HepG2 (cell line): ENCODE measurements at regions not wholly inside any gene's neighbourhood (a gene's known extent, or its start where the extent isn't known, plus 50 kb on each side); places are given as distances from the start of the nearest gene placed in this dataset.

Experiments
- ATAC-seq: fragments of 200-7000 bp; cut with Tn5 transposase; 3 replicates; pipeline ENCODE4 v1.9.1; 2020; ENCODE audit warnings: mild to moderate bottlenecking, moderate library complexity
- BruUV-seq: library from RNA; stranded (reverse); fragments of 400-500 nt; replicated peaks from 2 replicates; lab custom pipeline; 2021; lab: Mats Ljungman, UMichigan
- CTCF ChIA-PET: fragments of 300-600 bp; formaldehyde crosslinking; extraction: SDS; loops from one replicate; lab custom pipeline; 2021; ENCODE audit warnings: low total read pairs, inconsistent platforms, low intra/inter-chr PET ratio; lab: Yijun Ruan, JAX
- POLR2A ChIA-PET: fragments of 350-600 bp; sonication (Branson Sonifier 250); formaldehyde crosslinking; loops from one replicate; lab custom pipeline; 2020; ENCODE audit warnings: antibody characterized with exemption, inconsistent platforms; lab: Yijun Ruan, JAX
- DNase-seq: peaks from one replicate; pipeline ENCODE4 v3.0.0-alpha.2; 2015; ENCODE audit warnings: low spot score
- FAIRE-seq: peaks from 3 replicates; lab custom pipeline; 2011; peaks lifted over from hg19 to GRCh38; lab: Jason Lieb, UNC
- H2AFZ ChIP-seq: one replicate; pipeline ENCODE4 v1.6.1; 2011; ENCODE audit warnings: low read length, inconsistent platforms
- H3K27ac ChIP-seq: fragments of 300-600 bp; 3 replicates; pipeline ENCODE4 v1.8.0; 2011; ENCODE audit warnings: mixed run types, mild to moderate bottlenecking, mixed read lengths, low read length, inconsistent platforms; ENCODE audit not compliant: insufficient read depth; ENCODE audit errors: extremely low read length
- H3K27me3 ChIP-seq, 2 experiments: fragments of 200-600 bp in 1 of 2; 2 replicates in 1 of 2; 3 replicates in 1 of 2; pipeline versions ENCODE4 v1.6.0 to v1.8.0; 2011; ENCODE audit warnings: low read length in 2 of 2, mild to moderate bottlenecking in 2 of 2, moderate library complexity in 2 of 2, inconsistent platforms in 1 of 2; ENCODE audit not compliant: insufficient read depth in 2 of 2, control insufficient read depth in 1 of 2
- H3K36me3 ChIP-seq, 2 experiments: fragments of 200-600 bp in 1 of 2; replicated peaks in 1 of 2; 2 replicates in 1 of 2; 3 replicates in 1 of 2; pipeline versions ENCODE4 v1.5.1 to v1.8.0; 2011; ENCODE audit warnings: low read length in 2 of 2, inconsistent platforms in 1 of 2; ENCODE audit not compliant: insufficient read depth in 2 of 2, control insufficient read depth in 1 of 2
- H3K4me1 ChIP-seq: 2 replicates; pipeline ENCODE4 v1.5.1; 2012; ENCODE audit warnings: low read length, inconsistent platforms; ENCODE audit not compliant: insufficient read depth
- H3K4me2 ChIP-seq: 2 replicates; pipeline ENCODE4 v1.6.0; 2011; ENCODE audit warnings: low read depth, low read length, inconsistent platforms
- H3K4me3 ChIP-seq, 3 experiments: fragments of 200-600 bp in 1 of 3; sonication (generic), shearing (Covaris generic) in 1 of 3; replicated peaks in 1 of 3; 2 replicates each; pipeline ENCODE4 v1.5.1; 2011 to 2016; ENCODE audit warnings: low read length in 3 of 3, inconsistent platforms in 2 of 3, low read depth in 2 of 3, mild to moderate bottlenecking in 2 of 3, control low read depth in 1 of 3, mixed read lengths in 1 of 3; ENCODE audit not compliant: insufficient read depth in 1 of 3
- H3K79me2 ChIP-seq: one replicate; pipeline ENCODE4 v1.6.1; 2011; ENCODE audit warnings: low read length, inconsistent platforms; ENCODE audit not compliant: insufficient read depth
- H3K9ac ChIP-seq: 2 replicates; pipeline ENCODE4 v1.6.0; 2011; ENCODE audit warnings: mild to moderate bottlenecking, low read depth, low read length, inconsistent platforms; ENCODE audit not compliant: insufficient read depth
- H3K9me3 ChIP-seq: 2 replicates; pipeline ENCODE4 v1.5.1; 2012; ENCODE audit warnings: mild to moderate bottlenecking, low read length
- H4K20me1 ChIP-seq: 2 replicates; pipeline ENCODE4 v1.6.0; 2011; ENCODE audit warnings: inconsistent platforms, mild to moderate bottlenecking, low read length, moderate library complexity; ENCODE audit not compliant: insufficient read depth
- HDAC6 ChIP-seq: fragments of 200-600 bp; sonication (generic); IDR thresholded peaks from 2 replicates; pipeline ENCODE4 v1.7.0; 2017; ENCODE audit warnings: mild to moderate bottlenecking, antibody characterized with exemption, low read length, low read depth
- ZBTB25 ChIP-seq: IDR thresholded peaks from 2 replicates; pipeline ENCODE4 v1.6.1; 2018; ENCODE audit warnings: missing genetic modification reagents
- ZNF276 ChIP-seq: sonication (generic); formaldehyde crosslinking; IDR thresholded peaks from 2 replicates; pipeline ENCODE4 v1.4.0; 2020; ENCODE audit warnings: mild to moderate bottlenecking, low read depth, missing genetic modification reagents
- ZNF598 ChIP-seq: sonication (generic); formaldehyde crosslinking; IDR thresholded peaks from 2 replicates; pipeline ENCODE4 v1.5.1; 2020; ENCODE audit warnings: mild to moderate bottlenecking, missing genetic modification reagents, borderline replicate concordance
- ZNF775 ChIP-seq: sonication (generic); formaldehyde crosslinking; IDR thresholded peaks from 2 replicates; pipeline ENCODE4 v1.4.0; 2020; ENCODE audit warnings: missing genetic modification reagents, mild to moderate bottlenecking, moderate library complexity, borderline replicate concordance
- WGBS: methylation state at CpG from one replicate; pipeline ENCODE4 v1.1.6; 2017; ENCODE audit warnings: low lambda C conversion rate; 5-methylcytosine and 5-hydroxymethylcytosine counted together
- in situ Hi-C: cut with HindIII; loops from 2 replicates; pipeline ENCODE4 v1.10.0; 2017; ENCODE audit warnings: low pct_unique_long_range_greater_than_20kb; ENCODE audit not compliant: extremely low pct_ligation_motif_present
- intact Hi-C: fragments of 100-400 bp; cut with micrococcal nuclease; formaldehyde crosslinking; loops from one replicate; pipeline ENCODE4 v1.10.0; 2022; ENCODE audit not compliant: unreplicated experiment
- TF ChIP-seq, protein P1 (sequence below), 2 experiments: sonication (generic) in 1 of 2; formaldehyde crosslinking in 1 of 2; IDR thresholded peaks; 2 replicates each; pipeline versions ENCODE4 v1.6.1 to v1.9.0; 2014 to 2022; ENCODE audit warnings: antibody characterized with exemption in 1 of 2, borderline replicate concordance in 1 of 2, inconsistent platforms in 1 of 2, low read depth in 1 of 2, missing genetic modification reagents in 1 of 2
- TF ChIP-seq, protein P2 (sequence below): sonication (generic); formaldehyde crosslinking; IDR thresholded peaks from 2 replicates; pipeline ENCODE4 v1.4.0; 2020; ENCODE audit warnings: missing genetic modification reagents

DNA sequence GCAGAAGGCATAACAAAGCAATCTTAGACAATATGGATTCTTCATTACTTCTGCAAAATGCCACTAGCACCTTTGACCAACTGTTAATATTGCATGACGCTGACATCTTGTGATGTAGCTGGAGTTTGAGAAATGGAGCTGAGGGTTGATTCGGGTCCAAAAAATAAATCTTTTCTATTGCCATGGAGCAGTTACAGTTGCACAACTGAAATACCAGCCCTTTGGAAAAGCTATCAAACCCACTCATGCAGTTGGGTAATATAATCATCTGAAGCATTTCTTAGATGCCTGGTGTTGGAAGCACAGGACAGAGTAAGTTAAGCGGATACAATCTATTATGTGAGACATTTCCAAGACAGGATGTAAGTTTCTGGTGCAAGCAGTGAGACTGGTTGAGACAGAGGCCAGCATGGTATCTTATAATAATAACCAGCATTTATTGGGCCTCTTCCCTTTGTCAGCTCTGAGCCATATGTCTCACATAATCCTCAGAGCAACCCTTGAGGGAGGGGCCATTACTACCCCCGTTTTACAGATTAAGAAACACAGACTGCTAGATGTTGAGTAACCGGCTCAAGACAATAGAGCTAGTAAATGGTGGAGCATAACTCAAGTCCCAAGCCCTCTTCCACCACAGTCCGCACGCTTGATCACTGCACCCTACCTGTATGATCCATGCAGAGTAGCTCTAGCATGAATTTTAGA is 74.9 kb upstream of the CAPRIN1 start (continued):
- TF ChIP-seq ZNF276: no peak
- TF ChIP-seq, protein P1, sequence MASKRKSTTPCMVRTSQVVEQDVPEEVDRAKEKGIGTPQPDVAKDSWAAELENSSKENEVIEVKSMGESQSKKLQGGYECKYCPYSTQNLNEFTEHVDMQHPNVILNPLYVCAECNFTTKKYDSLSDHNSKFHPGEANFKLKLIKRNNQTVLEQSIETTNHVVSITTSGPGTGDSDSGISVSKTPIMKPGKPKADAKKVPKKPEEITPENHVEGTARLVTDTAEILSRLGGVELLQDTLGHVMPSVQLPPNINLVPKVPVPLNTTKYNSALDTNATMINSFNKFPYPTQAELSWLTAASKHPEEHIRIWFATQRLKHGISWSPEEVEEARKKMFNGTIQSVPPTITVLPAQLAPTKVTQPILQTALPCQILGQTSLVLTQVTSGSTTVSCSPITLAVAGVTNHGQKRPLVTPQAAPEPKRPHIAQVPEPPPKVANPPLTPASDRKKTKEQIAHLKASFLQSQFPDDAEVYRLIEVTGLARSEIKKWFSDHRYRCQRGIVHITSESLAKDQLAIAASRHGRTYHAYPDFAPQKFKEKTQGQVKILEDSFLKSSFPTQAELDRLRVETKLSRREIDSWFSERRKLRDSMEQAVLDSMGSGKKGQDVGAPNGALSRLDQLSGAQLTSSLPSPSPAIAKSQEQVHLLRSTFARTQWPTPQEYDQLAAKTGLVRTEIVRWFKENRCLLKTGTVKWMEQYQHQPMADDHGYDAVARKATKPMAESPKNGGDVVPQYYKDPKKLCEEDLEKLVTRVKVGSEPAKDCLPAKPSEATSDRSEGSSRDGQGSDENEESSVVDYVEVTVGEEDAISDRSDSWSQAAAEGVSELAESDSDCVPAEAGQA (IDR thresholded peaks at IDR 0.05; ENCODE audit: low read depth): no peak
- TF ChIP-seq, protein P1 (CRISPR knock-in tag; IDR thresholded peaks at IDR 0.05; ENCODE audit: borderline replicate concordance): no peak

- Histone ChIP-seq H4K20me1 (no peaks in the 10 kb centered on the region), H3K27ac (no peak overlapping the region), H3K27me3 (peaks cover 2 to 8% of the 10 kb centered on the region in 2 experiments; a peak in 4 of 5 replicates), H3K9ac (no peak overlapping the region), H3K36me3 (no peaks in the 10 kb centered on the region), H3K4me3 (no peak overlapping the region), H2AFZ (no peak overlapping the region), H3K79me2 (no peaks in the 10 kb centered on the region), H3K9me3 (no peaks in the 10 kb centered on the region), H3K4me2 (no peak overlapping the region), H3K4me1 (peaks cover 7% of the 10 kb centered on the region; the same call in 1 of the 2 replicates)
- BruUV-seq: no TSS peak
- DNase-seq (no peak), ATAC-seq (no peak), FAIRE-seq (no peak)
- CTCF ChIA-PET: no interaction called here
- POLR2A ChIA-PET: no interaction called here
- WGBS: 6% methylated on average over 4 of the region's 4 CpGs
- intact Hi-C loops: no loop called here
- in situ Hi-C loops: loop anchor here (25.0 kb wide), 1 partner anchor 512 kb away; no protein-coding TSS in a partner anchor
- TF ChIP-seq ZNF775 (CRISPR knock-in tag) (no peak), ZNF598 (no peak), ZBTB25 (CRISPR knock-in tag) (no peak), HDAC6 (no peak)
- TF ChIP-seq, protein P2, sequence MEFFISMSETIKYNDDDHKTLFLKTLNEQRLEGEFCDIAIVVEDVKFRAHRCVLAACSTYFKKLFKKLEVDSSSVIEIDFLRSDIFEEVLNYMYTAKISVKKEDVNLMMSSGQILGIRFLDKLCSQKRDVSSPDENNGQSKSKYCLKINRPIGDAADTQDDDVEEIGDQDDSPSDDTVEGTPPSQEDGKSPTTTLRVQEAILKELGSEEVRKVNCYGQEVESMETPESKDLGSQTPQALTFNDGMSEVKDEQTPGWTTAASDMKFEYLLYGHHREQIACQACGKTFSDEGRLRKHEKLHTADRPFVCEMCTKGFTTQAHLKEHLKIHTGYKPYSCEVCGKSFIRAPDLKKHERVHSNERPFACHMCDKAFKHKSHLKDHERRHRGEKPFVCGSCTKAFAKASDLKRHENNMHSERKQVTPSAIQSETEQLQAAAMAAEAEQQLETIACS (CRISPR knock-in tag): no peak
Observed at GRCh38 chr11:33974804-33975203, 76.7 kb upstream of the CAPRIN1 start.
